ENCODE measurements at regions not wholly inside any gene's neighbourhood (a gene's known extent, or its start where the extent isn't known, plus 50 kb on each side); places are given as distances from the start of the nearest gene placed in this dataset.

- TF ChIP-seq CTCF (IDR thresholded peaks at IDR 0.05 in 4 of 5, conservative IDR thresholded peaks at IDR 0.05 in 1 of 5), result no peak
- TF ChIP-seq POLR2A (IDR thresholded peaks at IDR 0.05), result no peak
Observed at GRCh38 chr4:110816367-110816766, 193.5 kb upstream of the PITX2 start.
